HG02840 (cell line): ENCODE measurements at regions not wholly inside any gene's neighbourhood (a gene's known extent, or its start where the extent isn't known, plus 50 kb on each side); places are given as distances from the start of the nearest gene placed in this dataset.
"Not testable (repeated sequence)": the region's sequence is repeated elsewhere in the genome, so short reads cannot be mapped to it uniquely, and the experiment has no call there.

ENCODE experiments used
- ATAC-seq: cut with Tn5 transposase; IDR thresholded peaks from one replicate; pipeline ENCODE4 v1.9.1; 2021; ENCODE audit warnings: mild to moderate bottlenecking, moderate library complexity, moderate number of reproducible peaks; ENCODE audit not compliant: unreplicated experiment, low FRiP score

GRCh38 chr7:13024121-13024674 is 336.8 kb downstream of the ARL4A start:
- no peak for ATAC-seq

GRCh38 chr7:13025043-13025442 is 337.6 kb downstream of the ARL4A start:
- ATAC-seq: not testable (repeated sequence)

DNA sequence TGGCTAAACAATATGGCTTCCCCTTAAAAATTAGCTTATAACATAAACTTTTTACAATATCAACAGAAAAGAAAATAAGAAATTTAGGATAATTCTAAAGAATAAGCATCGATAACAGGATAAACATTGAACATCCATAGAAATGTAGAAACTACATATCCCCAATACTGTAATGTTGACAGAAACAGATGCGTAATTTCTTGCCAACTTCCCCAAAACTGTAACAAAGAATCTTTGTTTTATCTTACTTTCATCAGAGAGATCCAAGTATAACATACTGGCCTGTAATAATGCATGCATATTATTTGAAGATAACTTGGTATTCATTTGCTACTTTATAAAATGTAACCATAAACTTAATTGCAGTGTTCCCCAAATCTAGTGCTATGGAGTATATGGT is 339.9 kb downstream of the ARL4A start:
- ATAC-seq: no peak

DNA sequence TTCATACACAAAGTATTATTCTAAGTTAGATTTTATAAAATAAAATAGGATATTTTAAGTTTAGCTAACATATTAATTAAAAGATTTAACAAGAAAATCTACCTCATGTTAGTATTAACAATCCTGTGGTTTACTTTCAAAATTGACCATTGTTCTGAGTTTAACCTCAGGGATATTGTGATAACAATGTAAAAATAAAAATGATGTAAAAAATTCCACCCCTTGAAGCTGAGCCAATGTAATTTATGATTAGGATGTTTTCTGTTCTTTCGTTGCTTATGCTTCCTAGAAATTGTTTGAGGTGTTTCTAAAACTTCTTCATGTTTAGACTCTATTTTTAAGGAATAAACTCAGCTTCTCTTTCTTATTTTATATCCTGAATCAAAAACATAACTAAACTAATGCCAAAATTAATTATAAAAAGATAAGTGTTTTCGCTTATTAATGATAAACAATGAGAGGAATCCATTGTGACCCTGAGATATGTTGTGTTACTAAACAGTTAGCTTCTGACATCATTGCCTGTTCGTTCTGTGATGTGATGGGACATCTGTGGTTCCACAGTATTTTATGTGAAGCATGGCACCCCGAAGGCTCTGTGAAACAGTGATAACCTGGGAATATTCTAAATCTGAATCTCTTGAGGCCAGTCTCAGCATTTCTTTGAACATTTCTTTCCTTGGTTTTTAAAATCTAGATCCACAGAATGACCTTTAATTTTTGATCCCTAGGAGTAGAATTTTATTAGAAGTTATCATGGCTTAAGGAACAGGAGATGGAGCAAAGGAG is 340.8 kb downstream of the ARL4A start:
- ATAC-seq: no peak

GRCh38 chr7:13028825-13029099 is 341.3 kb downstream of the ARL4A start:
- no peak for ATAC-seq

GRCh38 chr7:13031468-13031867 is 344.0 kb downstream of the ARL4A start:
- no peak for ATAC-seq

DNA sequence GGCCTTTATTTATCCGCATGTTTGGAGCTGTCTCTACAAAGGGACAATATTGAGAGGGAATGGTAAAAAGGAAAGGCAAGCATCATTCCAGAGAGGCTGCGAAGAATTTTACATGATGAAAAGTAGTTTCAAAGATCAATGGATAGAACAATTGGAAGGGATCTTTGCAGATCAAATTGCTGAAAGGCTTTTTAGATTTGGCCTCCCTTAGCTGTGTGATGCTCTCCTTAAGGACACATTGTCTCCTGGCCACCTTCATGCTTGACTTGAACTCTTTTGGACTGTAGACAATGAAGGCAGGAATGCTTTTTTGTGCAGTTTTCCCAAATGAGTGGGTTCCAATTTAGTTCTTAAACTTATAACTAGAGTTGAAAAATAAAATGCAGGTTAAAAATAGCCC is 344.7 kb downstream of the ARL4A start:
- ATAC-seq: no peak

DNA sequence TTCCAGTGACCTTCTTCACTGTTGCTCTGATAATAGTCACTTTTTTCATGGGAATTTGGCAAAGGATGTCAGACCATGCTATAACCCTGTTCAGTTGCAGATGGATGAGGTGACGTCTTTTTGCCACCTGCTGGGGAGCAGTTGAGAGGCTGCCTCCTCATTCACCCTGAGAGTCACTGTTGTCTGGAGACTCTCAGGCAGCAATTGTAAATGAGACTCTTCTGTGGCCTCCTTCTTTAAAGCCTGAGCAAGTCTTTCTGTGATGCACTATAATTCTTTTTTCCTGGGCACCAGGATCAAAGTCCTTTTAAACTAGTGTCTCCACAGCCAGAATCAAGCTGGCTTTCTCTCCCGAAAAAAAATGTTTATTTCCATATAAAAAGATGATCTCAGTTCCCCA is 345.1 kb downstream of the ARL4A start:
- ATAC-seq: no peak

GRCh38 chr7:13034693-13035092 is 347.3 kb downstream of the ARL4A start:
- no peak for ATAC-seq

DNA sequence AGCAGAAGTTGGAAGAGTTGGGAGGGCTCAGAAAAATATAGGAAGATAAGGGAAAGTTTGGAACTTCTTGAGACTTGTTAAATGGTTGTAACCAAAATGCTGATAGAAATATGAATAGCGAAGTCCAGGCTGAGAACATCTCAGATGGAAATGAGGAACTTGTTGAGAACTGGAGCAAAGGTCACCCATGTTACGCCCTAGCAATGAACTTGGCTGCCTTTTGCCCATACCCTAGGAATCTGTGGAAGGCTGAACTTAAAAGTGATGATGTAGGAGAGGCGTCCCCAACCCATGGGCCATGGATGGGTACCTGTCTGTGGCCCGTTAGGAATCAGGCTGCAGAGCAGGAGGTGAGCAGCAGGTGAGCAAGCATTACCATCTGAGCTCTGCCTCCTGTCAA is 347.8 kb downstream of the ARL4A start:
- no peak for ATAC-seq

- no peak for ATAC-seq
Measured at GRCh38 chr7:13036256-13036780, 348.9 kb downstream of the ARL4A start.

- ATAC-seq: no peak
Measured at GRCh38 chr7:13037216-13037615, 349.8 kb downstream of the ARL4A start.

- ATAC-seq: no peak
Measured at GRCh38 chr7:13041368-13041988, 354.0 kb downstream of the ARL4A start.

DNA sequence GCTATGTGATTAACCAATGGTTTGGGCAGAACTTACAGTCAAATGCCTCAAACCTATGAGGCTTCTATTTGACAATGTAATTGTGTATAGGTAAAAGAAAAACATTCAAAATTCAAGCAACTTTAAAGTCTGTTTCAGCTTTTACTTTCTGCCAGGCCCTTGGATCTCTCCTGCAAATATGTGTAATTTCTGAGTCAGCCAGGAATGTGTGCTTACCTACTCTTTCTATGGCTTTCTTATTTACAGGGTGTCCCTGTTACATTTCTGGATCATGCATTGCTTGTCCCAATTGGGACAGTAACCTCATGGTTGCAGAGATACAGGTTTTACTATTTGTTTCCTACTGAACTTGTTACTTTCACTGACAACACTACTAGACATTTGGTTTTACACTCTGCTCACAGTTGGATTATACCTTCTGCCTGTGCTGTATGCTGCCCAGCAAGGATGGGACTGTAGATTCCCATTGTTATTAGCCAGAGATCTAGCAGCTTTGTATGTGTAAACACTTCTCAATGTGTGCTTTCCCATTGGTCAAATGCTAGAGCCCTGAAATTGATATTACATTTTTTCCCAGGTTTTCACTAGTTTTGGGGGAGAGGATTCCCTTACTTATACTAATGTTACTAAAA is 355.3 kb downstream of the ARL4A start:
- ATAC-seq: no peak

DNA sequence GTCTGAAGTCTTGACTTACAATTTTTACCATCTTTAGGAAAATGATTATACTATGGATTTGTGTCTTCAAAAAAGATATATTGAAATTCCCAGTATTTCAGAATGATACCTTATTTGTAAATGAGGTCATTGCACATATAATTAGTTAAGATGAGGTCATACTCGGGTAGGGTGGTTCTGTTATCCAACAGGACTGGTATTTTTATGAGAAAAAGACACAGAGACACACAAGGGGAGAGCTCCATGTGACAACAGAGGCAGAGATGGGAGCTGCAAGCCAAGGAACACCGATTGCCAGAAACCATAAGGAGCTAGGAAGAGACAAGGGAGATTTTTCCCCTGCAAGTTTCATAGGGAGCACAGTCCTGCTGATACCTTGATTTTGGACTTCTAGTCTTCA is 356.9 kb downstream of the ARL4A start:
- ATAC-seq: no peak

DNA sequence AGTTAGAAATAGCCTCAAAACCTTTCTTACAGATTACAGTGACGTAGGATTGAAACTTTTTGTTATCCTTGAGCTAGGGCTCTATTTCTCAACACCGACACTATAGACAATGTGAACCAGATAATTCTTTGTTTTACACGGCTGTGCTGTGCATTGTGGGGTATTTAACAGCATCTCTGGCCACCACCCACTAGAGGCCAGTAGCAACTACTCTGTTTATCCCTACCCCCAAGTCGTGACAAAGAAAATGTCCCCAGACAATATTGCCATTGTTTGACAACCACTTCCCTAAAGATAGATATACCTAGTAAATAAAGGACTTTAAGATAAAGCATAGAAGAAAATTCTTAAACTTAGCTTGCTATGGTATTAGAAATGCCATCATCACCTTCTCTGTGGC is 359.6 kb downstream of the ARL4A start:
- no peak for ATAC-seq

GRCh38 chr7:13049946-13050345 is 362.5 kb downstream of the ARL4A start:
- ATAC-seq: no peak

DNA sequence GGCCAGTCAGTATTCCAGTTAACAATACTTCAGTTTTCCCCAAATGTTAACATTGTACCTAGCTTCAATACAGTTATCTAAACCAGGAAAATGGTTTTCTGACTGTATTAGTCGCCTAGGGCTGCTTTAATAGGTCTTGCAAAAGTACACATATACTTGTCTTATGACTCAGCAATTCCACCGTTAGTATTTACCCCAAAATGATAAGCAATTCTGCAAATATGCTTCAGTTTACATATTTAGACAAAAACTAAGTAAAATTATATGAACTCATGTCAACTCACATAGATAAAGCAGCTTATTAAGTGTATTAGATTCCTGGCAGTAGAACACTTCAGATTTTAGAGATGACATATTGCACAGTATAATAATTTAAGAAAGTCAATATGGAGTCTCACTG is 363.3 kb downstream of the ARL4A start:
- ATAC-seq: no peak

DNA sequence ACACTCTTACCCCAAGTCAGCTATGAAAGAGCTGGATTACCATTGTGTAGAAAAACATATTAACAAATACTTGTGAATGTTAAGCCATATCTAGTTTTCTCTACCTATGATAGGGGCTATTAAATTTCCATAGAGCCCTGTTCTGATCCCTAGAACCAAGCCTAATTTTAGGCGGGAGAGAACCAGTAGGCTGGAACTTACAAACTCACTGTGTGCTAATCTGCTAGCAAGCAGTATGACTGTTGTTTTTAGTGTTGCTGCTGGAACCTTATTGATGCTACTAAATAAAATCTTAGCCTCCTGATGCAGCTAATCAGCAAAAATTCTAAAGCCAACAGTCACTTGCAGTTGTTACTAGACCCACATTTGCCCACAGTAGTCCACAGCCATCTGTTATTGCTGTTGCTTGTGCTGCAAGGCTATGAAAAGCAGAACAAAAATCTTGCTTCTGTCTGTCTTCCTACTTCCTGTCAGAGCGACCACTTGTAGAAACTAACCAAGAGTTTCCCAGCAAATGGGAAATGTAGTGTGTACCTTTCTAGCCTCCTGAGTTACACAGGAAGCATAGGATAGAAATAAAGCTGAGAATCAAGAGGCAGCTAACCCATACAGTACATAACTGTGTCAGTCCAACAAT is 368.4 kb downstream of the ARL4A start:
- no peak for ATAC-seq

- peak; percentile 90 for ATAC-seq
Measured at GRCh38 chr7:13057462-13058200, 370.2 kb downstream of the ARL4A start.
